ENCODE measurements at regions not wholly inside any gene's neighbourhood (a gene's known extent, or its start where the extent isn't known, plus 50 kb on each side); places are given as distances from the start of the nearest gene placed in this dataset.
"Not testable (repeated sequence)": the region's sequence is repeated elsewhere in the genome, so short reads cannot be mapped to it uniquely, and the experiment has no call there.

GRCh38 chr10:53052521-53053164 is 280.1 kb upstream of the MBL2 start:
- DNase-seq, result no peak

GRCh38 chr10:53045315-53045714 is 272.7 kb upstream of the MBL2 start:
- no peak for DNase-seq

GRCh38 chr10:53035823-53036222 is 263.2 kb upstream of the MBL2 start:
- not testable (repeated sequence) for DNase-seq

- no peak for DNase-seq
These were observed 260.8 kb upstream of the MBL2 start for GRCh38 chr10:53033396-53033795.

GRCh38 chr10:53029872-53030849 is 257.6 kb upstream of the MBL2 start:
- DNase-seq, result not testable (repeated sequence)

- DNase-seq, result no peak
These were observed 256.9 kb upstream of the MBL2 start for GRCh38 chr10:53029449-53029848.

- not testable (repeated sequence) for DNase-seq
These were observed 253.2 kb upstream of the MBL2 start for GRCh38 chr10:53025765-53026164.

GRCh38 chr10:53025172-53025711 is 252.7 kb upstream of the MBL2 start:
- no peak for DNase-seq

GRCh38 chr10:53023411-53023810 is 250.8 kb upstream of the MBL2 start:
- DNase-seq, result no peak

- DNase-seq, result no peak
These were observed 250.1 kb upstream of the MBL2 start for GRCh38 chr10:53022611-53023088.

- no peak for DNase-seq
These were observed 240.7 kb upstream of the MBL2 start for GRCh38 chr10:53013201-53013810.

- no peak for DNase-seq
These were observed 237.7 kb upstream of the MBL2 start for GRCh38 chr10:53009961-53010907.

- DNase-seq, result no peak
These were observed 234.9 kb upstream of the MBL2 start for GRCh38 chr10:53007527-53007842.

GRCh38 chr10:53006663-53007526 is 234.3 kb upstream of the MBL2 start:
- DNase-seq, result no peak

- DNase-seq, result no peak
These were observed 233.2 kb upstream of the MBL2 start for GRCh38 chr10:53005612-53006345.

GRCh38 chr10:53003094-53003493 is 230.5 kb upstream of the MBL2 start:
- DNase-seq, result no peak

- DNase-seq, result no peak
These were observed 227.1 kb upstream of the MBL2 start for GRCh38 chr10:52999681-53000080.

GRCh38 chr10:52999258-52999657 is 226.7 kb upstream of the MBL2 start:
- no peak for DNase-seq

- no peak for DNase-seq
These were observed 224.4 kb upstream of the MBL2 start for GRCh38 chr10:52997007-52997406.

- no peak for DNase-seq
These were observed 221.8 kb upstream of the MBL2 start for GRCh38 chr10:52994370-52994769.
